22Rv1 (cell line): ENCODE measurements at regions not wholly inside any gene's neighbourhood (a gene's known extent, or its start where the extent isn't known, plus 50 kb on each side); places are given as distances from the start of the nearest gene placed in this dataset.

Source experiments
- CTCF ChIP-seq: fragments of 450-650 bp; IDR thresholded peaks from 2 replicates; pipeline ENCODE4 v1.5.1; 2017; ENCODE audit warnings: mild to moderate bottlenecking
- ZFX ChIP-seq: fragments of 450-650 bp; IDR thresholded peaks from 2 replicates; pipeline ENCODE4 v1.6.1; 2017; ENCODE audit warnings: antibody characterized with exemption, borderline replicate concordance

- no peak for TF ChIP-seq CTCF
- no peak for TF ChIP-seq ZFX
Observed at GRCh38 chr10:120047926-120048325, 155.4 kb downstream of the SEC23IP start.
